HEK293T (cell line): ENCODE measurements at regions not wholly inside any gene's neighbourhood (a gene's known extent, or its start where the extent isn't known, plus 50 kb on each side); places are given as distances from the start of the nearest gene placed in this dataset.

ENCODE experiments used
- ELF4 ChIP-seq: fragments of 450-650 bp; IDR thresholded peaks from 2 replicates; pipeline ENCODE4 v1.6.1; 2017; ENCODE audit warnings: antibody characterized with exemption
- FOXM1 ChIP-seq: fragments of 450-650 bp; IDR thresholded peaks from 2 replicates; pipeline ENCODE4 v1.6.1; 2017; ENCODE audit warnings: mild to moderate bottlenecking, borderline replicate concordance
- L3MBTL2 ChIP-seq: fragments of 450-650 bp; conservative IDR thresholded peaks from 2 replicates; pipeline ENCODE4 v1.6.1; 2016; ENCODE audit warnings: mild to moderate bottlenecking
- PKNOX1 ChIP-seq: fragments of 450-650 bp; IDR thresholded peaks from 2 replicates; pipeline ENCODE4 v1.6.1; 2016
- TARDBP ChIP-seq: fragments of 450-650 bp; IDR thresholded peaks from 2 replicates; pipeline ENCODE4 v1.6.1; 2016

DNA sequence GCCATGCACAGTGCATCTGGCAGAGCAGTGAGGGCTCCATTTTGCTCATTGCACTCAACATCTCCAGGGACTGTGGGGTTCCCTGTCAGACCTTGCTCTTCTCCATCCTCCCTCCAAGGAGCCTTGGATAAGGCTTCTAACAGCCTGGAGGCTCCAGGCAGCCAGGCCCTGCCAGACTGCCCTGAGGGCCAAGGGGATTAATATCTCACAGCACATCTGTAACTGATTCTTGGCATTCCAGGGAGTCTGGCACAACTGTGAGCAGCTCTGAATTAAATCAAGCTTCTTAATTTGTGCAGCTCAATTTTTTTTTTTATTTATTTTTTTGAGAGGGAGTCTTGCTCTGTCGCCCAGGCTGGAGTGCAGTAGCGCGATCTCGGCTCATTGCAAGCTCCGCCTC lies 224.5 kb upstream of the PGRMC2 start:
- TF ChIP-seq TARDBP = no peak
- no peak for TF ChIP-seq FOXM1
- TF ChIP-seq L3MBTL2 = no peak
- TF ChIP-seq PKNOX1 = no peak
- TF ChIP-seq ELF4 = no peak
